ENCODE measurements at regions not wholly inside any gene's neighbourhood (a gene's known extent, or its start where the extent isn't known, plus 50 kb on each side); places are given as distances from the start of the nearest gene placed in this dataset.

- no peak for DNase-seq
Measured at GRCh38 chr13:37934339-37935191, 65.0 kb upstream of the TRPC4 start.

GRCh38 chr13:37929308-37929707 is 59.7 kb upstream of the TRPC4 start:
- no peak for DNase-seq

GRCh38 chr13:37927561-37927960 is 58.0 kb upstream of the TRPC4 start:
- no peak for DNase-seq

GRCh38 chr13:37925878-37926473 is 56.4 kb upstream of the TRPC4 start:
- DNase-seq = no peak

GRCh38 chr13:37923236-37923635 is 53.7 kb upstream of the TRPC4 start:
- DNase-seq = no peak

- no peak for DNase-seq
Measured at GRCh38 chr13:37919329-37919880, 49.8 kb upstream of the TRPC4 start.

Data from right lung (tissue), 2 donors.